ENCODE measurements at regions not wholly inside any gene's neighbourhood (a gene's known extent, or its start where the extent isn't known, plus 50 kb on each side); places are given as distances from the start of the nearest gene placed in this dataset.

DNA sequence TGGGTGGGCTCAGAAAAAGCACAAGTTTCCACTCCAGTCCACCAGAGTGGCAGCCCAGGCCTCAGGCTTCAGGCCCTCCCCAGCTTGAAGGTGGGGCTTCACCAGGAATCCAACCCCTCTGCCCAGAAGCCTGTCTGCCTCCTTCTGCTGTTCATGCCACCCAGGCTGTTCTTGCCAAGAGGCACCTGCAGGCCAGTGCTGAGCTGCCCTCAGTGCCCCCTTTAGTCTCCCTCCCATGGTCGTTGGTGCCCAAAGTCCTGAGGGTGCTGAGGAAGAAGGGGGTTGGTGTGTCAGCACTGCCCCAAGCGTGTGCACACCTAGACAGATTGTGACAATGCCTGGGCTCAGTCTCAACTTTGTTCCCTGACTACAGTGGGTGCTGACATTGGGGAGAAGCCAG, 475.3 kb downstream of the EPHA5 start:
- Mint-ChIP-seq H3K27me3 (no peaks in the 10 kb centered on the region), H3K36me3 (peaks cover 0 to 3% (median 0%) of the 10 kb centered on the region in 5 donors), H3K9me3 (peaks cover 0 to 10% (median 2%) of the 10 kb centered on the region in 11 donors), H3K4me3 (no peak overlapping the region), H3K4me1 (peaks cover 0 to 1% (median 0%) of the 10 kb centered on the region in 7 donors), H3K27ac (no peak overlapping the region)
- H3K4me1 ChIP-seq (ENCODE audit: control insufficient read depth in 2 of 2, insufficient read depth in 2 of 2, low read length in 2 of 2): no peaks in the 10 kb centered on the region
- no peaks in the 10 kb centered on the region for H3K36me3 ChIP-seq (ENCODE audit: control insufficient read depth in 2 of 3, insufficient read depth in 3 of 3, low read length in 3 of 3)
- DNase-seq (no peak), ATAC-seq (peak; percentile 18)
- H3K27me3 ChIP-seq (ENCODE audit: control insufficient read depth in 2 of 2, insufficient read depth in 2 of 2, low read length in 2 of 2): no peaks in the 10 kb centered on the region
- H3K27ac ChIP-seq (ENCODE audit: low read depth, low read length): no peak overlapping the region
- H3K4me3 ChIP-seq (ENCODE audit: low read length): no peak overlapping the region
- CTCF ChIA-PET: no interaction called here
- POLR2A ChIA-PET: no interaction called here
- peaks cover 0 to 3% (median 0%) of the 10 kb centered on the region in 3 experiments for H3K9me3 ChIP-seq (ENCODE audit: control insufficient read depth in 2 of 3, low read length in 3 of 3)
- intact Hi-C loops (cut with micrococcal nuclease): no loop called here

DNA sequence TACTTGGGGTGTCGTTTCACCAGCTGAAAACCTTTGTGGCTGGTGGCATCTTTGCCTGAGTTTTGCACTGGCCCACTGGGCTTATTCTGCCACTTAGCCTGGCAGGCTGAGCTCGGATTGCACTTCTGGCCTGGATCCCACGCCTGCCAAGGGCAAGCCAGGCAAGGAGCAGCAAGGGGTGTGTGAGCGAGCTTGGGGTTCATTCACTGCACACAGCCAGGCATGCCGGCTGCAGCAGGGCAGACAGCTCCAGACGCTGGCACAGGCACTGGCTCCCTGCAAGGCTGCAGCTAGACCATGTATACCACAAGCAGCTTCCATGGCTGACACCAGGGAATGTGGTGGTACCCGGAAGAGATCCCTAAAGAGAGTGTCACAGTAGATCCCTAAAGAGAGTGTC, 476.3 kb downstream of the EPHA5 start:
- ATAC-seq: no peak
- Mint-ChIP-seq H3K27ac (no peak overlapping the region), H3K27me3 (no peaks in the 10 kb centered on the region), H3K4me1 (peaks cover 0 to 1% (median 0%) of the 10 kb centered on the region in 7 donors), H3K36me3 (peaks cover 0 to 3% (median 0%) of the 10 kb centered on the region in 5 donors), H3K9me3 (peaks cover 0 to 10% (median 3%) of the 10 kb centered on the region in 11 donors), H3K4me3 (no peak overlapping the region)
- Histone ChIP-seq H3K27me3 (ENCODE audit: control insufficient read depth in 2 of 2, insufficient read depth in 2 of 2, low read length in 2 of 2) (no peaks in the 10 kb centered on the region), H3K4me1 (ENCODE audit: control insufficient read depth in 2 of 2, insufficient read depth in 2 of 2, low read length in 2 of 2) (no peaks in the 10 kb centered on the region), H3K36me3 (ENCODE audit: control insufficient read depth in 2 of 3, insufficient read depth in 3 of 3, low read length in 3 of 3) (no peaks in the 10 kb centered on the region), H3K4me3 (ENCODE audit: low read length) (no peak overlapping the region), H3K27ac (ENCODE audit: low read depth, low read length) (no peak overlapping the region), H3K9me3 (ENCODE audit: control insufficient read depth in 2 of 3, low read length in 3 of 3) (peaks cover 0 to 3% (median 0%) of the 10 kb centered on the region in 3 experiments)
- intact Hi-C loops (cut with micrococcal nuclease): no loop called here
- ChIA-PET POLR2A (no interaction called here), CTCF (no interaction called here)
- no peak for DNase-seq

DNA sequence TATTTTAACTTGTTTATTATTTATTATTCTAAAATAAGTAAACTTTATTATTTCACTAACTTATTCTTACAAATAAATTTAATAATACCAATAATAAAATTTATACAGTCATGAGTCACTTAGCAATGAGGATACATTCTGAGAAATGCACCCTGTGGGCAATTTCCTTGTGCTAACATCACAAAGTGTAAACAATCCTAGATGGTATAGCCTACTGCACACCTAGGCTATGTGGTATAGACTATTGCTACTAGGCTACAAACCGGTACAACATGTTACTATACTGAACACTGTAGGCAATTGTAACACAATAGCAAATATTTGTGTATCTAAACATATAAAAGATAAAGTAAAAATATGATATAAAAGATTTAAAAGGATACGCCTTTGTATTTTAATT, 479.5 kb downstream of the EPHA5 start:
- Mint-ChIP-seq H3K27me3 (no peaks in the 10 kb centered on the region), H3K36me3 (no peaks in the 10 kb centered on the region), H3K4me3 (no peak overlapping the region), H3K4me1 (peaks cover 0 to 1% (median 0%) of the 10 kb centered on the region in 7 donors), H3K9me3 (peaks cover 0 to 15% (median 2%) of the 10 kb centered on the region in 11 donors), H3K27ac (no peak overlapping the region)
- ChIA-PET POLR2A (no interaction called here), CTCF (no interaction called here)
- Histone ChIP-seq H3K27me3 (ENCODE audit: control insufficient read depth in 2 of 2, insufficient read depth in 2 of 2, low read length in 2 of 2) (no peaks in the 10 kb centered on the region), H3K4me1 (ENCODE audit: control insufficient read depth in 2 of 2, insufficient read depth in 2 of 2, low read length in 2 of 2) (no peaks in the 10 kb centered on the region), H3K27ac (ENCODE audit: low read depth, low read length) (no peak overlapping the region), H3K4me3 (ENCODE audit: low read length) (no peak overlapping the region), H3K36me3 (ENCODE audit: control insufficient read depth in 2 of 3, insufficient read depth in 3 of 3, low read length in 3 of 3) (no peaks in the 10 kb centered on the region), H3K9me3 (ENCODE audit: control insufficient read depth in 2 of 3, low read length in 3 of 3) (no peaks in the 10 kb centered on the region)
- intact Hi-C loops (cut with micrococcal nuclease): no loop called here
- DNase-seq: no peak
- ATAC-seq: no peak

DNA sequence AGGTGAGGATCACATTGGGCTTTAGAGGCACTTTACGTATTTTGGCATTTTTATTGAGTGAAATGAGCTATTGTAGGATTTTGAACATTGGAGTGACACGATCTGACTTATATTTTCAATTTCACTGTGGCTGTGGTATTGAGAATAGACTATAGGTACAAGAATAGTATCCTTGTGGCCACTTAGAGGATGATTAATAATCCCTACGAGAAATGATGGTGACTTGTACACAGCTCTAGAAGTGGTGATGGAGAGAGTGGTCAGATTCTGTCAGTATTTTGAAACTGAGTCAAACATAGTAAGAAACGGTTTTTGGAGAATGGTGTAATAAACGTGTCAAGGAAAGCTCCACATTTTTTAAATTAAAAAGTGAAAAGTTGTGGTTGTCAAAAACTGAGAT, 494.7 kb downstream of the EPHA5 start:
- Mint-ChIP-seq H3K9me3 (peaks cover 2 to 12% (median 5%) of the 10 kb centered on the region in 11 donors), H3K4me1 (no peaks in the 10 kb centered on the region), H3K27me3 (no peaks in the 10 kb centered on the region), H3K27ac (no peak overlapping the region), H3K36me3 (no peaks in the 10 kb centered on the region), H3K4me3 (no peak overlapping the region)
- no peaks in the 10 kb centered on the region for H3K27me3 ChIP-seq (ENCODE audit: control insufficient read depth in 2 of 2, insufficient read depth in 2 of 2, low read length in 2 of 2)
- H3K4me3 ChIP-seq (ENCODE audit: low read length): no peak overlapping the region
- ATAC-seq: no peak
- no peaks in the 10 kb centered on the region for H3K36me3 ChIP-seq (ENCODE audit: control insufficient read depth in 2 of 3, insufficient read depth in 3 of 3, low read length in 3 of 3)
- intact Hi-C loops (cut with micrococcal nuclease): no loop called here
- DNase-seq: no peak
- ChIA-PET POLR2A (no interaction called here), CTCF (no interaction called here)
- H3K27ac ChIP-seq (ENCODE audit: low read depth, low read length): no peak overlapping the region
- H3K9me3 ChIP-seq (ENCODE audit: control insufficient read depth in 2 of 3, low read length in 3 of 3): no peaks in the 10 kb centered on the region
- no peaks in the 10 kb centered on the region for H3K4me1 ChIP-seq (ENCODE audit: control insufficient read depth in 2 of 2, insufficient read depth in 2 of 2, low read length in 2 of 2)

DNA sequence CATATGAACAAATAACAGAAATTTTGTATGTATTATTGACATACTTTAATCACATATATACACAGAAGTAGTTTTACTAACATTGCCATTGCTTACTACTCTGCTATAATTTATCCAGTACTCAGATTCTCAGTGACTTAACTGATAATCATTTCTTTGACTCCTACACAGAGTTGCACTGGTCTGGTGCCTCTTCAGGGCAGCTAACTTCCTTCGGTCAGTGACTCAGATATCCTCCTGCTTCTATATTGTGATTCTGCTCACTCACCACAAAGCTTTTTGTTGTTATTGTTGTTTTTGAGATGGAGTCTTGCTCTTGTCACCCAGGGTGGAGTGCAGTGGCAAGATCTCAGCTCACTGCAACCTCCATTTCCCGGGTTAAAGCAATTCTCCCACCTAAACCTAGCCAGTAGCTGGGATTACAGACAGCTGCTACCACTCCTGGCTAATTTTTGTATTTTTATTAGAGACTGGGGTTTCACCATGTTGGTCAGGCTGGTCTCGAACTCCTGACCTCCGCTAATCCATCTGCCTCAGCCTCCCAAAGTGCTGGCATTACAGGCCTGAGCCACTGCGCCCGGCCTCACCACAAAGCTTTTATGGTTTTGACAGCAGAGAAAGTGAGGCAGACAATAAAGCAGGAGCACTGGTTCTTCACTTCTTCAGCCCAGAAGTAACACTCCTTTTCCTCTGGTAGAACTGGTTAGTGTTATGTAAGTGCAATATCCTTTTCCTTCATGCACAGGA, 499.3 kb downstream of the EPHA5 start:
- Histone ChIP-seq H3K9me3 (ENCODE audit: control insufficient read depth in 2 of 3, low read length in 3 of 3) (no peaks in the 10 kb centered on the region), H3K27me3 (ENCODE audit: control insufficient read depth in 2 of 2, insufficient read depth in 2 of 2, low read length in 2 of 2) (no peaks in the 10 kb centered on the region), H3K4me1 (ENCODE audit: control insufficient read depth in 2 of 2, insufficient read depth in 2 of 2, low read length in 2 of 2) (no peaks in the 10 kb centered on the region), H3K4me3 (ENCODE audit: low read length) (no peak overlapping the region), H3K27ac (ENCODE audit: low read depth, low read length) (no peak overlapping the region), H3K36me3 (ENCODE audit: control insufficient read depth in 2 of 3, insufficient read depth in 3 of 3, low read length in 3 of 3) (no peaks in the 10 kb centered on the region)
- no peak overlapping the region for H3K4me3 Mint-ChIP-seq
- no peak for DNase-seq
- intact Hi-C loops (cut with micrococcal nuclease): no loop called here
- H3K27ac Mint-ChIP-seq: no peak overlapping the region
- ATAC-seq: no peak
- H3K4me1 Mint-ChIP-seq: no peaks in the 10 kb centered on the region
- ChIA-PET CTCF (interaction anchor here (0.6 kb wide), 1 partner anchor 111 kb away, joined by 4 read pairs; no protein-coding TSS in a partner anchor), POLR2A (no interaction called here)
- H3K27me3 Mint-ChIP-seq: no peaks in the 10 kb centered on the region
- H3K9me3 Mint-ChIP-seq: peaks cover 1 to 12% (median 4%) of the 10 kb centered on the region in 11 donors
- H3K36me3 Mint-ChIP-seq: no peaks in the 10 kb centered on the region

DNA sequence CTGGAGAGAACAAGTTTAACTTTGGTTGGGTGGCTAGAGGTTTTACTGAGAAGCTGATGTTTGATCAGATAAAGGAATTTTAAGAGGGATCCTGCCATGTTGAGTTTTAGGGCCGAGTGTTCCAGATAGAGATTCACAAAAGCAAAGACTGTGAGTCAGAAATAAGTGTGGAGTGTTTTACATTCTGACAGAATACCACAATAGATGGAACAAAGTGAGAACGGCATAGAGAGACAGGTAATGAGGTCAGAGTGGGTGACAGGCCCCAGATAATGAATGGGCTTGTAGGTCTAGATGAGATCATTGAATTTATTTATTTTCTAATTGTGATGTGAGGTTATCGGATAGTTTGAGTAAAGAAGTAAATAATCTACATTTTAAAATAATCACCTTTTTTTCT, 502.6 kb downstream of the EPHA5 start:
- Mint-ChIP-seq H3K4me1 (no peaks in the 10 kb centered on the region), H3K36me3 (no peaks in the 10 kb centered on the region), H3K27me3 (no peaks in the 10 kb centered on the region), H3K27ac (no peak overlapping the region), H3K4me3 (no peak overlapping the region), H3K9me3 (peaks cover 0 to 6% (median 0%) of the 10 kb centered on the region in 11 donors)
- ChIA-PET POLR2A (no interaction called here), CTCF (no interaction called here)
- Histone ChIP-seq H3K4me3 (ENCODE audit: low read length) (no peak overlapping the region), H3K4me1 (ENCODE audit: control insufficient read depth in 2 of 2, insufficient read depth in 2 of 2, low read length in 2 of 2) (no peaks in the 10 kb centered on the region), H3K9me3 (ENCODE audit: control insufficient read depth in 2 of 3, low read length in 3 of 3) (no peaks in the 10 kb centered on the region), H3K27ac (ENCODE audit: low read depth, low read length) (no peak overlapping the region), H3K36me3 (ENCODE audit: control insufficient read depth in 2 of 3, insufficient read depth in 3 of 3, low read length in 3 of 3) (no peaks in the 10 kb centered on the region), H3K27me3 (ENCODE audit: control insufficient read depth in 2 of 2, insufficient read depth in 2 of 2, low read length in 2 of 2) (no peaks in the 10 kb centered on the region)
- ATAC-seq (no peak), DNase-seq (no peak)
- intact Hi-C loops (cut with micrococcal nuclease): no loop called here

DNA sequence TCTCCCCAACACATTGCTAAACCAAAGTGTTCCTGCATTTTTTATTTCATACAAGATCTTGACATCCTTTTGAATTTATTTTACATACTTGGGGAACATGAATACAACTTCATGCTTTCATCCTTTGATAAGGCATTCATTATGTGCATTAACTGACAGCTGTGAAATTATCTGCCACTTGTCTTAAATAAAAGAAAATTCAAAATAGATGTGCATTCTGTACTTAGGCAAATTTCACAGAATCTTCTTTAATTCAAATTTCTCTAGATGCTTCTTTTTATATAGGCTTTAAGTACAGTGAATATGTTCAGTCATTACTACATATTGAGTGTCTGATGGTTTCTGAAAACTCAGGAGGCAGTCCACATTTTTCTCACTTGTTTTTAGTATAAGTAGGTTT, 518.1 kb downstream of the EPHA5 start:
- Histone ChIP-seq H3K27me3 (ENCODE audit: control insufficient read depth in 2 of 2, insufficient read depth in 2 of 2, low read length in 2 of 2) (no peaks in the 10 kb centered on the region), H3K27ac (ENCODE audit: low read depth, low read length) (no peak overlapping the region), H3K9me3 (ENCODE audit: control insufficient read depth in 2 of 3, low read length in 3 of 3) (no peaks in the 10 kb centered on the region), H3K4me3 (ENCODE audit: low read length) (no peak overlapping the region), H3K36me3 (ENCODE audit: control insufficient read depth in 2 of 3, insufficient read depth in 3 of 3, low read length in 3 of 3) (no peaks in the 10 kb centered on the region), H3K4me1 (ENCODE audit: control insufficient read depth in 2 of 2, insufficient read depth in 2 of 2, low read length in 2 of 2) (no peaks in the 10 kb centered on the region)
- ATAC-seq (no peak), DNase-seq (no peak)
- intact Hi-C loops (cut with micrococcal nuclease): no loop called here
- Mint-ChIP-seq H3K36me3 (no peaks in the 10 kb centered on the region), H3K27ac (no peak overlapping the region), H3K4me3 (no peak overlapping the region), H3K9me3 (peaks cover 0 to 6% (median 5%) of the 10 kb centered on the region in 11 donors), H3K4me1 (no peaks in the 10 kb centered on the region), H3K27me3 (no peaks in the 10 kb centered on the region)
- POLR2A ChIA-PET: no interaction called here
- CTCF ChIA-PET: no interaction called here
